HG03378 (cell line): ENCODE measurements at regions not wholly inside any gene's neighbourhood (a gene's known extent, or its start where the extent isn't known, plus 50 kb on each side); places are given as distances from the start of the nearest gene placed in this dataset.
"Not testable (repeated sequence)": the region's sequence is repeated elsewhere in the genome, so short reads cannot be mapped to it uniquely, and the experiment has no call there.

Source experiments
- ATAC-seq: cut with Tn5 transposase; IDR thresholded peaks from one replicate; pipeline ENCODE4 v1.9.1; 2021; ENCODE audit warnings: mild to moderate bottlenecking, moderate library complexity; ENCODE audit not compliant: unreplicated experiment

- ATAC-seq, result no peak
Measured at GRCh38 chr5:125913200-125913599, 510.0 kb upstream of the GRAMD2B start.

- no peak for ATAC-seq
Measured at GRCh38 chr5:125914471-125914870, 508.7 kb upstream of the GRAMD2B start.

- ATAC-seq, result not testable (repeated sequence)
Measured at GRCh38 chr5:125923958-125924357, 499.3 kb upstream of the GRAMD2B start.

- ATAC-seq, result no peak
Measured at GRCh38 chr5:125926172-125926571, 497.0 kb upstream of the GRAMD2B start.

GRCh38 chr5:125928663-125929062 is 494.5 kb upstream of the GRAMD2B start:
- ATAC-seq, result no peak

- no peak for ATAC-seq
Measured at GRCh38 chr5:125950012-125950615, 473.1 kb upstream of the GRAMD2B start.

GRCh38 chr5:125961150-125961549 is 462.1 kb upstream of the GRAMD2B start:
- ATAC-seq, result peak; percentile 100

- no peak for ATAC-seq
Measured at GRCh38 chr5:125965577-125965976, 457.6 kb upstream of the GRAMD2B start.

GRCh38 chr5:125967576-125967975 is 455.6 kb upstream of the GRAMD2B start:
- no peak for ATAC-seq

- no peak for ATAC-seq
Measured at GRCh38 chr5:125969011-125969813, 454.0 kb upstream of the GRAMD2B start.

GRCh38 chr5:125969814-125970171 is 453.4 kb upstream of the GRAMD2B start:
- ATAC-seq, result no peak

GRCh38 chr5:125970631-125971307 is 452.4 kb upstream of the GRAMD2B start:
- no peak for ATAC-seq

- no peak for ATAC-seq
Measured at GRCh38 chr5:125972706-125973105, 450.5 kb upstream of the GRAMD2B start.

GRCh38 chr5:125974679-125975078 is 448.5 kb upstream of the GRAMD2B start:
- ATAC-seq, result no peak

GRCh38 chr5:125976421-125977000 is 446.7 kb upstream of the GRAMD2B start:
- no peak for ATAC-seq

GRCh38 chr5:125978015-125978414 is 445.2 kb upstream of the GRAMD2B start:
- ATAC-seq, result no peak

GRCh38 chr5:125979636-125980035 is 443.6 kb upstream of the GRAMD2B start:
- no peak for ATAC-seq

- no peak for ATAC-seq
Measured at GRCh38 chr5:125981016-125981415, 442.2 kb upstream of the GRAMD2B start.

GRCh38 chr5:125987677-125988255 is 435.4 kb upstream of the GRAMD2B start:
- ATAC-seq, result no peak

GRCh38 chr5:125992050-125992449 is 431.2 kb upstream of the GRAMD2B start:
- ATAC-seq, result no peak
